Lower lobe of right lung (tissue), 2 donors: ENCODE measurements at regions not wholly inside any gene's neighbourhood (a gene's known extent, or its start where the extent isn't known, plus 50 kb on each side); places are given as distances from the start of the nearest gene placed in this dataset.
A peak's percentile ranks its signal among the peaks of the same experiment; 100 is the strongest.

Experiments used
- ATAC-seq, 2 donors: fragments of 200-7000 bp; cut with Tn5 transposase; one replicate each; pipeline ENCODE4 v1.9.1; 2020 to 2022; ENCODE audit warnings: mild to moderate bottlenecking in 2 of 2, moderate library complexity in 2 of 2
- DNase-seq: peaks from one replicate; pipeline ENCODE4 v3.0.0-alpha.2; 2020
- H3K27ac ChIP-seq: fragments of 200-600 bp; one replicate; pipeline ENCODE4 v1.8.0; 2022
- H3K27me3 ChIP-seq: fragments of 200-600 bp; one replicate; pipeline ENCODE4 v1.8.0; 2022; ENCODE audit warnings: low read depth
- H3K36me3 ChIP-seq: fragments of 200-600 bp; one replicate; pipeline ENCODE4 v1.8.0; 2022; ENCODE audit warnings: mild to moderate bottlenecking
- H3K4me1 ChIP-seq: fragments of 200-600 bp; one replicate; pipeline ENCODE4 v1.8.0; 2022
- H3K4me3 ChIP-seq: fragments of 200-600 bp; one replicate; pipeline ENCODE4 v1.8.0; 2022; ENCODE audit warnings: mild to moderate bottlenecking
- H3K9me3 ChIP-seq: fragments of 200-600 bp; one replicate; pipeline ENCODE4 v1.8.0; 2022
- intact Hi-C: fragments of 100-400 bp; cut with DNase I; formaldehyde crosslinking; loops from one replicate; pipeline ENCODE4 v1.11.0; 2022
- TF ChIP-seq, protein P1 (sequence below): fragments of 200-600 bp; IDR thresholded peaks from one replicate; pipeline ENCODE4 v1.8.0; 2022; ENCODE audit warnings: antibody characterized with exemption, mild to moderate bottlenecking
- donor health status: DM: no; HTN: yes; CAD: no; lungs with severe emphysema.

DNA sequence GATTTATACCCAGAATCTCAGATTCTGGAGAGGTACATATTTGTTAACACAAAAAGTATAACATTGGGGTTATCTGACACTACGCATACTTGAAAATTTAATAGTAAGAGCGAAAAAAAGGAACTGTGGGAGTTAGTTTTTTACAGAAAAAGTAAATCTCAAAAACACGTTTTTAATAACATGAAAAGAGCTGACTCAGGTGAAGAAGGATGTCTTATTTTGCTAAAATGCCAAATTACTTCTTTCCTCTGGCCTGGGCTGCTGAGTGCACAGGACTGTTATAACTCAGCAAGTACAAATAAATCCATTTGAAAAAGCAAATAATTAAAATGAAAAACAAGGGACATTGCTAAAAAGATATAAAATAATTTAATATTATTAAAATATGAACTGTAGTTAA, 1322.9 kb downstream of the ARAP2 start:
- Histone ChIP-seq H3K4me3 (no peak overlapping the region), H3K27ac (no peak overlapping the region), H3K9me3 (no peaks in the 10 kb centered on the region), H3K36me3 (no peaks in the 10 kb centered on the region), H3K4me1 (no peaks in the 10 kb centered on the region), H3K27me3 (no peaks in the 10 kb centered on the region)
- DNase-seq = no peak
- ATAC-seq = no peak
- TF ChIP-seq, protein P1, sequence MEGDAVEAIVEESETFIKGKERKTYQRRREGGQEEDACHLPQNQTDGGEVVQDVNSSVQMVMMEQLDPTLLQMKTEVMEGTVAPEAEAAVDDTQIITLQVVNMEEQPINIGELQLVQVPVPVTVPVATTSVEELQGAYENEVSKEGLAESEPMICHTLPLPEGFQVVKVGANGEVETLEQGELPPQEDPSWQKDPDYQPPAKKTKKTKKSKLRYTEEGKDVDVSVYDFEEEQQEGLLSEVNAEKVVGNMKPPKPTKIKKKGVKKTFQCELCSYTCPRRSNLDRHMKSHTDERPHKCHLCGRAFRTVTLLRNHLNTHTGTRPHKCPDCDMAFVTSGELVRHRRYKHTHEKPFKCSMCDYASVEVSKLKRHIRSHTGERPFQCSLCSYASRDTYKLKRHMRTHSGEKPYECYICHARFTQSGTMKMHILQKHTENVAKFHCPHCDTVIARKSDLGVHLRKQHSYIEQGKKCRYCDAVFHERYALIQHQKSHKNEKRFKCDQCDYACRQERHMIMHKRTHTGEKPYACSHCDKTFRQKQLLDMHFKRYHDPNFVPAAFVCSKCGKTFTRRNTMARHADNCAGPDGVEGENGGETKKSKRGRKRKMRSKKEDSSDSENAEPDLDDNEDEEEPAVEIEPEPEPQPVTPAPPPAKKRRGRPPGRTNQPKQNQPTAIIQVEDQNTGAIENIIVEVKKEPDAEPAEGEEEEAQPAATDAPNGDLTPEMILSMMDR = no peak
- intact Hi-C loops = no loop called here

DNA sequence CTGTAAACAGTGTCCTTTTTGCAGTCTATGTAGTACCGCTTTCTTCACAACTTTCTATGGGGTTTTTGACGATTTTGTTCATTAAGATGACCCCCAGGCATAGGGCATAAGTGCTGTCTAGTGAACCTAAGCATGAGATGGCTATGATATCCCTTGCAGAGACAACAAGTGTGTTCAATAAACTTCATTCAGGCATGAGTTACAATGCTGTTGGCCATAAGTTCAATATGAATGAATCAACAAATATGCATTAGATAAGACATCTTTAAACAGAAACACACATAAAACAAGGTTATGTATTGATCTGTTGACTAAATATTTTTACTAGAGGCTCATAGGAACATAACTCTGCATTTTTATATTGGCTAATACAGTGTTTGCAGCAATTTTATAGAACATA, 1322.0 kb downstream of the ARAP2 start:
- no peak for ATAC-seq

DNA sequence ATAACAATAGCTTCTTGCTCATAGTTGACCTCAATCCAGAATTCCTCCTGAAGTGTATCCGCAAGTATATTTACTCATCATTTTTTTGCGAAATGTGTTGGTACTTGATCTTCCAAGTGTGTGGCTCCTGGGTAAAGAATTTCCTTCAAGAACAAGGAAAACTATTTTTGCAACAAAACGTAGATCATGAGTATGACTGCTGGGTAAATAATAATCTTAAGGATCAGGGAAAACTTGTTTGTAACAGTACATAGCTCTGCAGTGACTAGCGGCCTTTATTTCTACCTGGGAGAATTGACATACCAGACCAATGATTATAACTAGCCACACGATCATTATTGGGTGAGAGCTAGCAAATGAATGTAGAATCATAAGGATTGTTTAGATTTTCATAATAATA, 1311.7 kb downstream of the ARAP2 start:
- intact Hi-C loops = no loop called here
- Histone ChIP-seq H3K4me3 (no peak overlapping the region), H3K9me3 (no peaks in the 10 kb centered on the region), H3K27me3 (no peaks in the 10 kb centered on the region), H3K4me1 (no peaks in the 10 kb centered on the region), H3K36me3 (no peaks in the 10 kb centered on the region), H3K27ac (no peak overlapping the region)
- TF ChIP-seq, protein P1 = no peak
- DNase-seq = no peak
- peak; percentile 46 to 54 for ATAC-seq

More for the DNA sequence above, 1322.0 kb downstream of the ARAP2 start:
- Histone ChIP-seq H3K4me3 (no peak overlapping the region), H3K9me3 (no peaks in the 10 kb centered on the region), H3K4me1 (no peaks in the 10 kb centered on the region), H3K27me3 (no peaks in the 10 kb centered on the region), H3K27ac (no peak overlapping the region), H3K36me3 (no peaks in the 10 kb centered on the region)
- intact Hi-C loops = no loop called here
- TF ChIP-seq, protein P1 = no peak
- no peak for DNase-seq

DNA sequence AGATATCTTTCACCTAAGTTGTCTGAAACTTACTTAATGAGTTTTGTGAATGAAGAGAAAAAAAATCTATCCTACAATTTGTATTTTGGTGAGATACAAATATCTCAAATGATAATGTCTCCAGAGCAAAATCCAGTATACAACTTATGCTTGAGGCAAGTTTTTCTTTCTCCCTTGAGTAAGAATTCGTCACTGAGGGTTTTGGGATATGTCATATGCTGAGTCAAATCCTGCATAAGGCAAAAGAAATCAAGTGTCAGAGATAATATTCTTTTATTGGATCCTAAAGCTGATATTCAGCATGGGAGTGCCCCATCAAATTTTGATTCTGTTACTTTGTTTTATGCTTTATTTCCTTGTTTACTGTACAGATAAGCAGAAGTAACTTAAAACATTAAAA, 1308.6 kb downstream of the ARAP2 start:
- no peak overlapping the region for H3K4me3 ChIP-seq
- H3K27ac ChIP-seq = no peak overlapping the region
- TF ChIP-seq, protein P1 = no peak
- DNase-seq (no peak), ATAC-seq (no peak)
- intact Hi-C loops = no loop called here
- no peaks in the 10 kb centered on the region for H3K4me1 ChIP-seq
- no peaks in the 10 kb centered on the region for H3K27me3 ChIP-seq
- H3K9me3 ChIP-seq = no peaks in the 10 kb centered on the region
- no peaks in the 10 kb centered on the region for H3K36me3 ChIP-seq

DNA sequence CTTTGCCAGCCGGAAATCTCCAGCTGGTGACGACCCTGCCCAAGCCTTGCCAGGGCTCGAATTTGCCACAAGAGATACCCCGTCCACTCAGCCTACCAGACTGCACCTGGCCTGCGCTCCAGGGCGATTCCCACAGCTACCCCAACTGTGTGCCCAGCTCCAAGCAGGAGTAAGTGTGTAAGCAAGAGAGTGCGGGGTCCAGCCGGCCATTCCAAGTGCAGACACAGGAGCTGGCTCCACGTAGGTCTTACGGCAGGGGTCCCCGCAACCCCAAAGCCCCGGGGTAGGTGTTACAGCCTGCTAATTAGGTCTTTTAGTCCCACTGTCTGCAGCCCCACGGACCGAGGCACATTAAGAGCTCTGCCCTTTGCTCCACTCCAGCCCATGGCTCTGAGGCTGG, 1305.2 kb downstream of the ARAP2 start:
- H3K4me3 ChIP-seq = no peak overlapping the region
- no peaks in the 10 kb centered on the region for H3K27me3 ChIP-seq
- DNase-seq (no peak), ATAC-seq (peak in 1 of 2 donors; percentile 23)
- no peaks in the 10 kb centered on the region for H3K36me3 ChIP-seq
- no peak overlapping the region for H3K27ac ChIP-seq
- no peaks in the 10 kb centered on the region for H3K9me3 ChIP-seq
- intact Hi-C loops = no loop called here
- H3K4me1 ChIP-seq = no peaks in the 10 kb centered on the region
- TF ChIP-seq, protein P1 = no peak
